ENCODE measurements at regions not wholly inside any gene's neighbourhood (a gene's known extent, or its start where the extent isn't known, plus 50 kb on each side); places are given as distances from the start of the nearest gene placed in this dataset.

DNA sequence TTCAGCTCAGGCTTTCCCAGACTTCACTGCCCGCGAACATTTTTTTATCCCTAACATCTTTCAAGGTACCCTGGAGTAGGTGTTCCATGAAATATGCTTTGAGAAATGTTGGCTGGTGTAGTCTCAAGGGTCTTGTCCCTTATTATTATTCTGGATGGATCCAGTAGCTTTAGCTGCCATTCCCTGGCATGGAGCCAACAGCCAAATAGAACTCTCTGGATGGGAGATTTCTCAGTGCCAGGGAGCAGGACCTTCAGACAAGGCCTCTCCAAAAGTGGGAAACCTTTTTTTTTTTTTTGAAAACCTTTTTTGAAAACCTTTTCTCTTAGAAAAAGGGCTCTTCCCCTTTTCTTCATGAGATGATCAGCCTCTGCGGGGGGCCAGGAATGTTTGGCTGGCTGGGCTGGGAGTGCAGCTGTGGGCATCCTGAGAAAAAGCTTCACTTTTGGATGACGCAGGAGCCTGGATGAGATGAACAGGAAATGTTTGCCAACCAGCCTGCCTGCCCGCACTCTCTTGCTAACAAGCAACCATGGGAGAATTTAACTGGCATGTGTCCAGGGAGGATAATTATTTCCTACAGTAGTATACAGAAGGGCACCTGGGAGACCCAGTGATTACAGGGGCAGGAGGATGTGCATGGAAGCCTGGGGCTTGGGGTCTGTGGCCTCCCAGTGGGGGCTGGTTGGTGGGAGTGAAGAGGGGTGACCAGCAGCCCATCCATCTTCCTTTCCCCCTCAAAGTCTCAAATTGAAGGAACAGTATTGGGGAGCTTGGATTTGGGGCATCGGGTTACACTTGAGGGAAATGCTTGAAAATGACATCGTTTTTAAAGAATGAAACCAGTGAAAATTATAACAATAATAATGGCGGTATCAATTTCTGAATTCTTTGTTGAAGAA, 109.1 kb upstream of the LRIG1 start:
- no peak for ATAC-seq
- Mint-ChIP-seq H3K4me1 (no peaks in the 10 kb centered on the region), H3K27me3 (no peaks in the 10 kb centered on the region), H3K4me3 (no peak overlapping the region), H3K9me3 (no peaks in the 10 kb centered on the region), H3K27ac (no peak overlapping the region)
- DNase-seq, result no peak

GRCh38 chr3:66610562-66610909, 109.7 kb upstream of the LRIG1 start:
- H3K27ac Mint-ChIP-seq, result no peak overlapping the region
- H3K4me3 Mint-ChIP-seq, result no peak overlapping the region
- H3K4me1 Mint-ChIP-seq, result no peaks in the 10 kb centered on the region
- H3K9me3 Mint-ChIP-seq, result no peaks in the 10 kb centered on the region
- ATAC-seq (no peak), DNase-seq (no peak)
- H3K27me3 Mint-ChIP-seq, result no peaks in the 10 kb centered on the region

- ATAC-seq (no peak), DNase-seq (no peak)
- Mint-ChIP-seq H3K27me3 (no peaks in the 10 kb centered on the region), H3K27ac (no peak overlapping the region), H3K4me3 (no peak overlapping the region), H3K9me3 (no peaks in the 10 kb centered on the region), H3K4me1 (no peaks in the 10 kb centered on the region)
Observed at GRCh38 chr3:66615643-66616301, 115.0 kb upstream of the LRIG1 start.

DNA sequence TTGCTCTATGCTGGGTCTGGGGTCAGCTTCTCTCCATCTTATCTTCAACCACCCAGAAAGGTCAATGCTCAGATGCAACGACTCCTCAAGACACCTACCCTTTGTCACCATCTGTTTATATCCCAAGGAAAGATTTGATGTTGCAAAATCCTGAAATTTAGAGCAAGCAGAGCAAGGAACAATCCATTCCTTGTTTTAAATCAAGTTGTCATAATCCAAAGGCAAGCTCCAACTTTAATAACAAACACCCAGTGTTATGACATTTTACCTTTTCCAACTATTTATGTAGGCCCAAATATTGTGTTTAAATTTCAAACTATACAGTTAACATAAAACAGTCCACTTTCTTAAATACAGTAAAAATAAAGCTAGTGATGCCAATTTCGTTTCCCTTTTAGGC, 116.5 kb upstream of the LRIG1 start:
- no peak for DNase-seq
- no peak overlapping the region for H3K27ac Mint-ChIP-seq

DNA sequence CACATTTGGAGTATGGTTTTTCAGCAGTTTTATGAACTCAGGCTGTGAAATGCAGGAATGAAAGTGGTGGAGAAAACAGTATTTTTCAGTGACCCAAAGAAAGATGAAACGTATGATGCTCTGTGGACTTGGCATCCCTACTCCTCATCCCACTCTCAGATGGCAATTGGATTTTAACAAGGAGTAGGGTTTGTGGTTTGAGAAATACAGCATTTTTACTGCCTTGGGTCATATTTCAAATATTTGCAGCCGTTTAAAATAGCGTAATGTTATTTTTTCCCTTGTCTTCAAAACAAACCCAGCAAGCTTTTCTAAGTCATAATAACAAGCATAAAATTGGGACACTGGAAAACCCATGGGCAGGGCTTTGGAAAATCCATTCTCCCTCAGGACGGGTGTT, 117.2 kb upstream of the LRIG1 start:
- Mint-ChIP-seq H3K9me3 (no peaks in the 10 kb centered on the region), H3K4me1 (no peaks in the 10 kb centered on the region), H3K27me3 (no peaks in the 10 kb centered on the region), H3K27ac (no peak overlapping the region), H3K4me3 (no peak overlapping the region)
- DNase-seq, result no peak
- no peak for ATAC-seq

More for the DNA sequence above, 116.5 kb upstream of the LRIG1 start:
- Mint-ChIP-seq H3K4me1 (no peaks in the 10 kb centered on the region), H3K9me3 (no peaks in the 10 kb centered on the region), H3K27me3 (no peaks in the 10 kb centered on the region), H3K4me3 (no peak overlapping the region)
- ATAC-seq, result no peak

DNA sequence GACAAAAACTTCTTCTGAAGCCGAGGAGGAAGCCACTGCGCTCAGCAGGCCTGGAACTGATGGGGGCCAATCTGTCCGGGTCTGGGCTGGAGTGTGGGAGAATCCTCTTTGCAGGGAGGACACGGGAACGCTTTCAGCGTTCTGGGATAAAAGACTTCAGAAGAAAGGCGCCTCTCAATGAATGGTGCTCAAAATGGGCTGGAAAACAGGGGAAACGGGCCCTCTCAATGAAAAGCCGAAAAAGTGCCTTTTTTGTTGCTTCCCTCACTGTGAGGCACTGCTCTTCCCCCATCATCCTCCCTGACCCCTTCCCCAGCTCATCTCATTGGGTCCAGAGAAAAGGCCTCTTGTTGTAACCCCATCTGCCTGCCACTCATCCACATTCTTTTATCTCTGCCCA, 119.5 kb upstream of the LRIG1 start:
- Mint-ChIP-seq H3K27me3 (no peaks in the 10 kb centered on the region), H3K27ac (no peak overlapping the region), H3K4me3 (no peak overlapping the region), H3K4me1 (no peaks in the 10 kb centered on the region), H3K9me3 (no peaks in the 10 kb centered on the region)
- DNase-seq, result no peak
- ATAC-seq, result no peak

DNA sequence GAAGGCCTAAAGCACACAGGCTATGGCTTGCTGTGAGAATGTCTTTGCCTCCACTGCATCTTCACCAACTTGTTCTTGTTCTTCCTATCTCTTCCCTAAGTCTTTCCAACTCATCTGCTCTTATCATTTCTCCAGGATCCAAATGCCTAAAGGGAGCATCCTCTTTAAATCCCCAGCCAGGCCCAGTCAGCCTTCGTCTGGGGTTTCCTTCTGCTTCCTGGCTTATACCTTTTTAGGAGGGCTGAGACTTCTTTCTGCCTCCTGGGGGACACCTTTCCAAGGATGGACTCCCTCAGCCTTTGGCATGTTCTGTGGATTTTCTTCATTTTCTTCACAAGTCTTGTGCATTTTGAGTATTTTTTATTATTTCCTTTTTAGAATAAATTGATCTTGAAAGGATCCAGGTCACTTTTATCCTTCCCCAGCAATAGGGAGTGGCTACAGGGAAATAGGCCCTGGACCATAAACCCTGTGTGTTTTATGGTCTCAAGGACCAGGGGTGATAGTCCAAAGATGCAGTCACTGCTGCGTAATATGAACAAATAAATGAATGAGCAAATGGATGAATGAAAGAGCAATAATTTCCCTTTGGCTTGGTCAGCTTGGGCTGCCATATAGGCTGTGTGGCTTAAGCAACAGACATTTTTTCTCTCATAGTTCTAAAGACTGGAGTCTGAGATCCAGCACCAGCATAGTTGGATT, 122.1 kb upstream of the LRIG1 start:
- no peak overlapping the region for H3K27ac Mint-ChIP-seq
- no peak overlapping the region for H3K4me3 Mint-ChIP-seq
- no peak for DNase-seq
- no peak for ATAC-seq
- no peaks in the 10 kb centered on the region for H3K9me3 Mint-ChIP-seq
- no peaks in the 10 kb centered on the region for H3K4me1 Mint-ChIP-seq
- no peaks in the 10 kb centered on the region for H3K27me3 Mint-ChIP-seq

GRCh38 chr3:66625505-66626216, 124.8 kb upstream of the LRIG1 start:
- no peak overlapping the region for H3K4me3 Mint-ChIP-seq
- H3K9me3 Mint-ChIP-seq, result no peaks in the 10 kb centered on the region
- no peaks in the 10 kb centered on the region for H3K4me1 Mint-ChIP-seq
- no peak for DNase-seq
- no peak for ATAC-seq
- H3K27me3 Mint-ChIP-seq, result no peaks in the 10 kb centered on the region
- no peak overlapping the region for H3K27ac Mint-ChIP-seq

DNA sequence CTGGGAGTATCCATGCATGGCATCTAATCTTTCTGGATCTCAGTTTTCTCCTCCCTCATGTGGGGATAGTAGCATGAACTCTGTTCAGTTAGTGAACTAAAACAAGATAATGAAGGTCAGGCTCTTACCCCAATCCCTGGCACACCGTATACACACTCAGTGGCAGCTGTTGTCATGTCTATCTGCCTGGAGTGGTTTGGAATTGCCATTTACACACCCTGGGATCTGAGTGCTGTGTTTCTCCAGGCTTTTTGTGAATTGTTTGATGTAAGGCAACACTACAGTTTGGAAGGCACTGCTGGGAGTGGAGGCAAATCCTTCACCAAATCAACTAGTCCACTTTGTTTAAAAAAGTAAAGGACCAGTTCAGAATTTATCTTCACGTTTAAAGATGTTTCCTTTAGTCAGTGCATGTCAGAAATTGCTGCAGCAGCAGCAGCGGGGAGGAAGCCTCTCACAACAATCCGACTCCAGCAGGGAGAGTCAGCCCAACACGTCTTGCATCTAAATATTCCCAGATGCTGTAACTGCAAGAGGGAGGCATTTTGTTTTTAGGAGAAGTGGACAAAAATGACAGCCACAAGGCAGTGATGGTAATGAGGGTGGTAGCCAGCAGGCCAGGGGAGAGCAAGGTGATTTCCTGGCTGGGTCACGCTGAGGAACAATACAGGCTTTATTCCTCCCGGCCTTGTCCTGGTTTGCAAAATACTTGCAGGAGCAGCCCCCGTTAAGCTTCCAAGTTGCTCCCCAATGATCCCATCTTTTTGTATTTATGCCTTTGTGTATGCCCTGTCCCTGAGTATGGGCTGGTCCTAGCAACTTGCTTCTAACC, 128.5 kb upstream of the LRIG1 start:
- H3K9me3 Mint-ChIP-seq, result no peaks in the 10 kb centered on the region
- no peak for DNase-seq
- H3K4me1 Mint-ChIP-seq, result no peaks in the 10 kb centered on the region
- no peak for ATAC-seq
- no peak overlapping the region for H3K27ac Mint-ChIP-seq
- H3K27me3 Mint-ChIP-seq, result no peaks in the 10 kb centered on the region
- no peak overlapping the region for H3K4me3 Mint-ChIP-seq

- H3K4me3 Mint-ChIP-seq, result no peak overlapping the region
- no peaks in the 10 kb centered on the region for H3K27me3 Mint-ChIP-seq
- no peak overlapping the region for H3K27ac Mint-ChIP-seq
- no peak for DNase-seq
- no peak for ATAC-seq
- no peaks in the 10 kb centered on the region for H3K9me3 Mint-ChIP-seq
- no peaks in the 10 kb centered on the region for H3K4me1 Mint-ChIP-seq
Observed at GRCh38 chr3:66629982-66630368, 129.2 kb upstream of the LRIG1 start.

- no peak overlapping the region for H3K4me3 Mint-ChIP-seq
- H3K27ac Mint-ChIP-seq, result no peak overlapping the region
- no peaks in the 10 kb centered on the region for H3K9me3 Mint-ChIP-seq
- ATAC-seq (no peak), DNase-seq (no peak)
- H3K27me3 Mint-ChIP-seq, result no peaks in the 10 kb centered on the region
- H3K4me1 Mint-ChIP-seq, result peaks cover 3% of the 10 kb centered on the region
Observed at GRCh38 chr3:66633402-66634381, 132.9 kb upstream of the LRIG1 start.

DNA sequence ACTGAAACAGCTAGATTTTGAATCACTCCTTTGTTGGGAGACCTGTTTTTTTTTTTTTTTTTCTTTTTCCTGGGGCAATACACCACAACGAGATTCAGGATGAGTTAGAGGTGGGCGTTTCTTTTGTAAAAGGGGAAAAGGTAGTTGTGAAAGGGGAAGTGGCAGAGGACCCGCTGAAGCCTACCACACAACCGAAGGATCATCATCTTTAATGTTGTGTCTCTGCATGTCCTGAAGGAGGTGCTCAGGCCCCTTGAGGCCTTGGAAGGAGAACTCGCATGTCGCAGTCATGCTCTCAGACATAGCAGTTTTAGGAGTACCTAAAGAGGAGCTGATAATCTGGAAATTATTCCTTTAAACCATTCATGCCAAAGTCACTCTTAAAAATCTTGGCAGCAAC, 137.9 kb upstream of the LRIG1 start:
- H3K4me3 Mint-ChIP-seq, result no peak overlapping the region
- H3K9me3 Mint-ChIP-seq, result no peaks in the 10 kb centered on the region
- peaks cover 5% of the 10 kb centered on the region for H3K4me1 Mint-ChIP-seq
- no peak overlapping the region for H3K27ac Mint-ChIP-seq
- ATAC-seq (no peak), DNase-seq (no peak)
- peaks cover 6% of the 10 kb centered on the region for H3K27me3 Mint-ChIP-seq

DNA sequence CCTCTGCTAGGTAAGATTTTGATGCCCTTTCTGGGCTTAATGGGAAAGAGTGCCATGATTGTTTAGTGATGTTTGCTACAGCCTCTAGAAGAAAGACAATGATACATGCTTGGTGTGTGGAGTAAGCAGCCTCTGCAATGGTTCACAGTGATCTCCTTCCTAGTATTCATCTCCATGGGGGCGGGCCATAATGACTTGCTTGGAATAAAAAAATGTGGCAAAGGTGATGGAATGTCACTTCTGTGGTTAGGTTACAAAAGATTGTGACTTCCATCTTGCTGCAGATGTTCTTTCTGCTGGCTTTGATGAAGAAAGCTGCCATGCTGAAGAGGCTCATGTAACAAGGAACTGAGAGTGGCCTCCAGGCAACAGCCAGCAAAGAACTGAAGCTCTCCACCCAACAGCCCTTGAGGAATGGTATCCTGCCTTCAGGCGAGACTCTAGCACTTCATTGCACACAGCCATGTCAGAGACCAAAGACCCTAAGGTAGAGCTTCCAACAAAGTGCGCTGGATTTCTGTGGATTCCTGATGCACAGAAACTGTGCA, 139.1 kb upstream of the LRIG1 start:
- Mint-ChIP-seq H3K4me1 (peaks cover 5% of the 10 kb centered on the region), H3K27ac (no peak overlapping the region), H3K27me3 (peaks cover 6% of the 10 kb centered on the region), H3K9me3 (no peaks in the 10 kb centered on the region), H3K4me3 (no peak overlapping the region)
- ATAC-seq (no peak), DNase-seq (no peak)

DNA sequence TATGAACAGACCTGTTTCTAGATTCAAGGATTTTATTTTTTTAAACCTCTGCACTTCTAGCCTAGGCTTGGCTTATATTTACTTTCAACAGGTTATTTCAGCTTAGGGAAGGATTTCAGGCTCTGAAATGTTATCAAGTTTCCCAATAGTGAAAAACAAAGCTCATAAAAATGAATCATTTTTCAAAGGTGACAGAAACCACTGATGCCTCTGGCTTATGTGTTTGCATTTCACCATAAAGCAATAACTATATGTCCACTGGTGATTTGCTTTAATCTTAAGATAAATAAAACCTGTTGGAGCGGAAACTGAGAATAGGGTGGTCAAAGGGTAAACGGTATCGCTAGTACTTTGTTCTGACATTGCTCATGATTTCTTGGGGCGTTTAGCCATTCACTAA, 141.2 kb upstream of the LRIG1 start:
- no peak for DNase-seq
- peaks cover 6% of the 10 kb centered on the region for H3K27me3 Mint-ChIP-seq
- ATAC-seq, result no peak
- no peak overlapping the region for H3K4me3 Mint-ChIP-seq
- H3K9me3 Mint-ChIP-seq, result peaks cover 0 to 3% of the 10 kb centered on the region in 2 donors
- H3K27ac Mint-ChIP-seq, result no peak overlapping the region
- peaks cover 5% of the 10 kb centered on the region for H3K4me1 Mint-ChIP-seq

Data from stimulated activated naive CD8-positive, alpha-beta T cell treated with anti-CD3 and anti-CD28 coated beads, Interleukin-15, amount 100 ng/mL, for 72 hours (primary cell).